ENCODE measurements at regions not wholly inside any gene's neighbourhood (a gene's known extent, or its start where the extent isn't known, plus 50 kb on each side); places are given as distances from the start of the nearest gene placed in this dataset.

- Histone ChIP-seq H3K9me2 (replicated peaks; ENCODE audit: insufficient read depth, low read length) (no peaks in the 10 kb centered on the region), H3K9me3 (ENCODE audit: insufficient read depth, low read length) (no peaks in the 10 kb centered on the region), H2AFZ (ENCODE audit: low read depth, low read length, severe bottlenecking) (no peak overlapping the region), H3K79me2 (ENCODE audit: insufficient read depth, low read length) (no peaks in the 10 kb centered on the region), H3K36me3 (ENCODE audit: low read length) (no peaks in the 10 kb centered on the region), H3K4me3 (ENCODE audit: insufficient read depth, low read length, poor library complexity, severe bottlenecking) (no peak overlapping the region), H3K9ac (ENCODE audit: low read length) (no peak overlapping the region), H3F3A (ENCODE audit: insufficient read depth) (no peaks in the 10 kb centered on the region), H4K20me1 (ENCODE audit: low read depth, low read length) (no peaks in the 10 kb centered on the region), H3K27ac (ENCODE audit: low read depth, low read length) (no peak overlapping the region), H3K27me3 (ENCODE audit: low read length) (no peaks in the 10 kb centered on the region), H3K4me2 (ENCODE audit: low read depth, low read length, poor library complexity, severe bottlenecking) (no peak overlapping the region)
- TF ChIP-seq EZH2phosphoT487 (conservative IDR thresholded peaks at IDR 0.05; ENCODE audit: low read length), result no peak
- TF ChIP-seq, protein P1, sequence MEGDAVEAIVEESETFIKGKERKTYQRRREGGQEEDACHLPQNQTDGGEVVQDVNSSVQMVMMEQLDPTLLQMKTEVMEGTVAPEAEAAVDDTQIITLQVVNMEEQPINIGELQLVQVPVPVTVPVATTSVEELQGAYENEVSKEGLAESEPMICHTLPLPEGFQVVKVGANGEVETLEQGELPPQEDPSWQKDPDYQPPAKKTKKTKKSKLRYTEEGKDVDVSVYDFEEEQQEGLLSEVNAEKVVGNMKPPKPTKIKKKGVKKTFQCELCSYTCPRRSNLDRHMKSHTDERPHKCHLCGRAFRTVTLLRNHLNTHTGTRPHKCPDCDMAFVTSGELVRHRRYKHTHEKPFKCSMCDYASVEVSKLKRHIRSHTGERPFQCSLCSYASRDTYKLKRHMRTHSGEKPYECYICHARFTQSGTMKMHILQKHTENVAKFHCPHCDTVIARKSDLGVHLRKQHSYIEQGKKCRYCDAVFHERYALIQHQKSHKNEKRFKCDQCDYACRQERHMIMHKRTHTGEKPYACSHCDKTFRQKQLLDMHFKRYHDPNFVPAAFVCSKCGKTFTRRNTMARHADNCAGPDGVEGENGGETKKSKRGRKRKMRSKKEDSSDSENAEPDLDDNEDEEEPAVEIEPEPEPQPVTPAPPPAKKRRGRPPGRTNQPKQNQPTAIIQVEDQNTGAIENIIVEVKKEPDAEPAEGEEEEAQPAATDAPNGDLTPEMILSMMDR (IDR thresholded peaks at IDR 0.05; ENCODE audit: insufficient read depth, low read length, poor library complexity, severe bottlenecking), result no peak
Measured at GRCh38 chr2:5374762-5375161, 317.4 kb upstream of the SOX11 start.

DNA sequence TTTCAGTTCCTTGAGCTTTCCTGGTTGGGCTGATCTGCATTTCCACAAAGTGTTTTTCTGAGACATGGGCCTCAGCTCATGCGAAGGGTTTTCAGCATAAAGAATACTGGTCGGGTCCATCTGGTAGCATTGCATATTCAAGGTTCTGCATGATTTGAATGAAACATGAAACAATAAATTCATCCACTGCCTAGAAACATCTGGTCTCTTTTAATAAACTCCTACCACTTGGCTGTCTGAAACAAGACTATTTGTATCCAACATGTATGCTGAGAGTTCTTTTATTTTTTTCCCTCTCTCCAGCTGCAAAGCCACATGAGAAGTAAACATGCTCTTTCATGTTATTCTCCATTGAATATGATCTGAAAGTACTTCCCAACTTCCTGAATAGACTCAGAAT, 314.9 kb upstream of the SOX11 start:
- H3K27me3 ChIP-seq (ENCODE audit: low read length), result no peaks in the 10 kb centered on the region
- no peaks in the 10 kb centered on the region for H3K36me3 ChIP-seq (ENCODE audit: low read length)
- no peak overlapping the region for H3K4me3 ChIP-seq (ENCODE audit: insufficient read depth, low read length, poor library complexity, severe bottlenecking)
- no peaks in the 10 kb centered on the region for H4K20me1 ChIP-seq (ENCODE audit: low read depth, low read length)
- H3K27ac ChIP-seq (ENCODE audit: low read depth, low read length), result no peak overlapping the region
- H3K79me2 ChIP-seq (ENCODE audit: insufficient read depth, low read length), result no peaks in the 10 kb centered on the region
- H3K9ac ChIP-seq (ENCODE audit: low read length), result no peak overlapping the region
- H3K4me2 ChIP-seq (ENCODE audit: low read depth, low read length, poor library complexity, severe bottlenecking), result no peak overlapping the region
- H2AFZ ChIP-seq (ENCODE audit: low read depth, low read length, severe bottlenecking), result no peak overlapping the region
- no peak for TF ChIP-seq EZH2phosphoT487 (conservative IDR thresholded peaks at IDR 0.05; ENCODE audit: low read length)
- TF ChIP-seq, protein P1 (IDR thresholded peaks at IDR 0.05; ENCODE audit: insufficient read depth, low read length, poor library complexity, severe bottlenecking), result no peak
- no peaks in the 10 kb centered on the region for H3K9me2 ChIP-seq (replicated peaks; ENCODE audit: insufficient read depth, low read length)
- H3F3A ChIP-seq (ENCODE audit: insufficient read depth), result no peaks in the 10 kb centered on the region
- H3K9me3 ChIP-seq (ENCODE audit: insufficient read depth, low read length), result no peaks in the 10 kb centered on the region

DNA sequence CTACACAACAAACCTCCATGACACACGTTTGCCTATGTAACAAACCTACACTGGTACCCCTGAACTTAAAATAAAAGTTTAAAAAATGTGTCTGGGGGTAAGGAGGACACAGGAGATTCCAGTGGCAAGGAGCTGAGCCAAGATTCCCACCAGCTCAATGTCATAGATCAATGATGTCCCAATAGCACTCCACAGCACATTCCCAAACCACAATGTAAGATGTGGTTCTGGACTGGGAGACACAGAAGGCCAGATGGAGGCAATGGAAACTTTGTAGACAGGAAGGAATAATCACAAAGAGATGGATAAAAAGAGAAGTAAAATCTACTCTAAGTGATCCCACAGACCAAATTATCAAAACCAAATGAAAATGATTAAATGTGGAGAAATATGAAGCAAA, 312.4 kb upstream of the SOX11 start:
- Histone ChIP-seq H3K36me3 (ENCODE audit: low read length) (no peaks in the 10 kb centered on the region), H3K9me2 (replicated peaks; ENCODE audit: insufficient read depth, low read length) (no peaks in the 10 kb centered on the region), H3K9me3 (ENCODE audit: insufficient read depth, low read length) (no peaks in the 10 kb centered on the region), H3K27me3 (ENCODE audit: low read length) (no peaks in the 10 kb centered on the region), H3K4me3 (ENCODE audit: insufficient read depth, low read length, poor library complexity, severe bottlenecking) (no peak overlapping the region), H3K79me2 (ENCODE audit: insufficient read depth, low read length) (no peaks in the 10 kb centered on the region), H3K4me2 (ENCODE audit: low read depth, low read length, poor library complexity, severe bottlenecking) (no peak overlapping the region), H2AFZ (ENCODE audit: low read depth, low read length, severe bottlenecking) (no peak overlapping the region), H3K27ac (ENCODE audit: low read depth, low read length) (no peak overlapping the region), H4K20me1 (ENCODE audit: low read depth, low read length) (no peaks in the 10 kb centered on the region), H3K9ac (ENCODE audit: low read length) (no peak overlapping the region), H3F3A (ENCODE audit: insufficient read depth) (no peaks in the 10 kb centered on the region)
- no peak for TF ChIP-seq EZH2phosphoT487 (conservative IDR thresholded peaks at IDR 0.05; ENCODE audit: low read length)
- TF ChIP-seq, protein P1 (IDR thresholded peaks at IDR 0.05; ENCODE audit: insufficient read depth, low read length, poor library complexity, severe bottlenecking), result no peak
